Choroid plexus epithelial cell (primary cell): ENCODE measurements at regions not wholly inside any gene's neighbourhood (a gene's known extent, or its start where the extent isn't known, plus 50 kb on each side); places are given as distances from the start of the nearest gene placed in this dataset.

ENCODE experiments used
- DNase-seq: peaks from one replicate; pipeline ENCODE4 v3.0.0-alpha.2; 2010; ENCODE audit warnings: low read depth
- H3K4me3 ChIP-seq: 2 replicates; pipeline ENCODE4 v1.5.1; 2011; ENCODE audit warnings: low read depth, mild to moderate bottlenecking, control low read depth, low read length, moderate library complexity
- TF ChIP-seq, protein P1 (sequence below): conservative IDR thresholded peaks from 2 replicates; pipeline ENCODE4 v1.5.1; 2011; ENCODE audit warnings: low read depth, mild to moderate bottlenecking, control low read depth, inconsistent platforms, low read length, moderate library complexity

DNA sequence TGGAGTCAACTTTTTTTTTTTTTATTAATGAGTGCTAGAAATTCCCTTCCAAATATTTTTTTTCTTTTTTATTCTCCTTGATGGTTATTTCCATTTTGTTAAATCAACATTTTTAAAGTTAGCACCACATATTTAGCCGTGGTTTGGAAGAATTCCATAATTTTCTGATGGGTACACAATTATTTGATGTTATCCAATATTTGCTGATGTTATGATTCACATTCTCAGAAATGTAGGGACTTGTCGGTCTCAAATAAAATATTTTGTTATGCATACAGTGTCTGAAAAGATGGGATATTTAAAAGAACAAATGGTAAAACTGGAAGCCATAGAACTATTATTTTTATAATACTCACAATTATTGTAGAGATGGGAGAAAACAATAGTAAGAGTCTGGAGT, 911.5 kb upstream of the GBE1 start:
- TF ChIP-seq, protein P1, sequence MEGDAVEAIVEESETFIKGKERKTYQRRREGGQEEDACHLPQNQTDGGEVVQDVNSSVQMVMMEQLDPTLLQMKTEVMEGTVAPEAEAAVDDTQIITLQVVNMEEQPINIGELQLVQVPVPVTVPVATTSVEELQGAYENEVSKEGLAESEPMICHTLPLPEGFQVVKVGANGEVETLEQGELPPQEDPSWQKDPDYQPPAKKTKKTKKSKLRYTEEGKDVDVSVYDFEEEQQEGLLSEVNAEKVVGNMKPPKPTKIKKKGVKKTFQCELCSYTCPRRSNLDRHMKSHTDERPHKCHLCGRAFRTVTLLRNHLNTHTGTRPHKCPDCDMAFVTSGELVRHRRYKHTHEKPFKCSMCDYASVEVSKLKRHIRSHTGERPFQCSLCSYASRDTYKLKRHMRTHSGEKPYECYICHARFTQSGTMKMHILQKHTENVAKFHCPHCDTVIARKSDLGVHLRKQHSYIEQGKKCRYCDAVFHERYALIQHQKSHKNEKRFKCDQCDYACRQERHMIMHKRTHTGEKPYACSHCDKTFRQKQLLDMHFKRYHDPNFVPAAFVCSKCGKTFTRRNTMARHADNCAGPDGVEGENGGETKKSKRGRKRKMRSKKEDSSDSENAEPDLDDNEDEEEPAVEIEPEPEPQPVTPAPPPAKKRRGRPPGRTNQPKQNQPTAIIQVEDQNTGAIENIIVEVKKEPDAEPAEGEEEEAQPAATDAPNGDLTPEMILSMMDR: no peak
- DNase-seq: peak; percentile 1
- H3K4me3 ChIP-seq: no peak overlapping the region

DNA sequence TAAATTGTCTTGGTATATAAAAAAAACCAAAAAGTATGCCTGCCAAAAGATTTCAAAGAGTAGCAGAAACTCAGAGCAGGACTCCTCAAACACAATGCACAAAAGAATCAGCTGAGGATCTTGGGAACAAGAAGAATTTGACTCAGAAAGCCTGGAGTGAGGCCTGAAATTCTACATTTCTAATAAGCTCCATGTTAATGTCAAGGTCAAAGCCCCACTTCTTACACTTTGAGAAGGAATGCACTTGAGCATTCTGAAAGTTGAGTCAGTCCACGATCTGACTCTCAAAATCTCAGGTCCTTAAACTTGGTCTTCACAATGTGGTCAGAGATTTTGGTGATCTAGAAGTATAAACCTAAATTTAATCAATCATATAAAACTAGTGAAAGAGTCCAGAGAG, 910.0 kb upstream of the GBE1 start:
- no peak overlapping the region for H3K4me3 ChIP-seq
- TF ChIP-seq, protein P1: no peak
- peak; percentile 3 for DNase-seq

DNA sequence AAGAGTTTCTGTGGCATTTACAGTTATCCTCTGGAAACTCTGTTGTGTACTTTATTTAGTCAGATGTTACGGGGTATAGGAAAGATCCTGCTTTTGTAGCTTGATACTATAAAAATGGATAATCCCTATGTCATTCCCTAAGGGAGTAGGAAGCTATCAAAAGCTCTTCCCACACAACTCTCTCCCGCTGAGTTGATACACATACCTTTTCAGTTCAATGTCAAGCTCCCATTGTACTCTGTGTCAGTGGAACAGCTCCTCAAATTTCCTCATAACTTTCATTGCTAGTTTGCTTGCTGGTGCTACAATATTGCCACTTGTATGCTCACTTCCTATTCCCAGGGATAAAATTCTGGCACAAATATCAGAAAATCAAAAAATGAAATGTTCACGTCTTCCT, 893.3 kb upstream of the GBE1 start:
- DNase-seq: peak; percentile 1
- TF ChIP-seq, protein P1: no peak
- no peak overlapping the region for H3K4me3 ChIP-seq

DNA sequence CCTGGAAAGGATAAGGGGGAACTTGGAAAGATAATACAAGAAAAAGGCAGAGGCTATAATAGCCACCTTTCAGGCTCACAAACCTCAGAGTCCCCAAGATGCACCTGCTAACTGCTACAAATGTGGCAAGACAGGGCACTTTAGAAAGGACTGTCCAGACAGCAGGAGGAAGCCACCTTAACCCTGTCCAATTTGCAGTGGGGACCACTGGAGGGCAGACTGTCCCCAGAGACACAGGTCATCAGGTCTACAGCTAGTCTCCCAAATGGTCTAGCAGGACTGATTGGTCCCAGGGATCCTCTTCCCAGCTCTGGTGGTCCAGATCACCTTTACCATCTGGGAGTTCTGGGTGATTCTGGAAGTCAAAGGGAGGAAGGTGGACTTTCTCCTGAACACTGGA, 882.5 kb upstream of the GBE1 start:
- peak; percentile 27 for DNase-seq
- no peak overlapping the region for H3K4me3 ChIP-seq
- TF ChIP-seq, protein P1: peak; percentile 35

DNA sequence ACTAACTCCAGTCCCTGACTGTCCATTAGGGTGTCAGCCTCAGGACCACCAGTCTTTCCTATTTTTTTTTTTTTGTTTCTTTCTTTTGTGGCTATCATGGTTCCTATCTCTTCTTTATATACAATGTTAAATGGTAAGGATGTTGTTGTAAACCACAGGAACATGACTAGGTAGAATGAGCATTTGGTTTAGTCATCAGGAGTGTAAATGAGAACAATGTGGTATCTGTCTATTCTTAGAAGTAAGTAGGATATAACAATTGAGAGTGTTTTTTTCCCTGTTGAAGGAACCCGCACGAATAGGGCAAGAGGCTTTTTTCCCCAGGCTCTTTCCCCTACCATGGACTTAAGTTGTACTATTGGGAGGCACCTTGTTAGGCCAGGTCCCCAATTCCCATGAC, 880.3 kb upstream of the GBE1 start:
- TF ChIP-seq, protein P1: no peak
- no peak overlapping the region for H3K4me3 ChIP-seq
- DNase-seq: peak; percentile 1

DNA sequence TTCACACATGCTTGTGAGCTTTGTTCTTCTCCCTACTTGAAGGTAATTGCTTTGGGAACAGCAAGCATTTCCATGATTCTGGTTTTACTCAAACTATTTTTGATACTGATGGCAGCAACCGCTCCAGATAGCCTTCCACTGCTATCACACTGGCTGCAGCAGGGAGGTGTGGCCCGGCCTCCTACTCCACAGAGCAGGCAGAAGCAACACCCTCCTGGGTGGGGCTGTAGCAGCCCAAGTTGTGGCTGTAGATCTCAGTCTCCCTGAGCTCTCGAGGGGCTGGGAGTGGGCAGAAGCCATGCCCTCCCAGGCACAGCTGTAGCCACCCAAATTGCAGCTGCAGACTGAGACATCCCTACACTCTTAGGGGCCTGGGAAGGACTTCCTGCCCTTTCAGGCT, 878.8 kb upstream of the GBE1 start:
- H3K4me3 ChIP-seq: no peak overlapping the region
- no peak for DNase-seq
- TF ChIP-seq, protein P1: no peak

DNA sequence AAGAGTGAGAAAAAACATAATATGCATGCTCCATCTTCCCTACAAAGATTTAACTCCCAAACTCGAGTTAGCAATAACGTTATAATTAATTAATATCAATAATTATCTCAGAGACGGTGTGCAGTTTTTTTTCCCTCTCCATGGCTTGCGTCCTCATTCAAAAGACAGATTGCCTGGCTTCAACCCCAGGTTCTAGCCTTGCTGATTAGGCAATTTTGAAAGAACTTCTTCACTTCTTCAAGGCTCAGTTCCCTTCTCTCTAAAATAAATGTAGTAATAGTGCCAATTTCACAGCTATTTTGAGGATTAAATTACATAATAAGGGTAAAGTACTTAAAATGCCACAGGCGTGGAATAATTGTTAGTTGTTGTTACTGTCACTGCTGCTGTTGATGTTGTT, 876.1 kb upstream of the GBE1 start:
- H3K4me3 ChIP-seq: no peak overlapping the region
- DNase-seq: no peak
- TF ChIP-seq, protein P1: no peak
